ENCODE measurements at regions not wholly inside any gene's neighbourhood (a gene's known extent, or its start where the extent isn't known, plus 50 kb on each side); places are given as distances from the start of the nearest gene placed in this dataset.

DNA sequence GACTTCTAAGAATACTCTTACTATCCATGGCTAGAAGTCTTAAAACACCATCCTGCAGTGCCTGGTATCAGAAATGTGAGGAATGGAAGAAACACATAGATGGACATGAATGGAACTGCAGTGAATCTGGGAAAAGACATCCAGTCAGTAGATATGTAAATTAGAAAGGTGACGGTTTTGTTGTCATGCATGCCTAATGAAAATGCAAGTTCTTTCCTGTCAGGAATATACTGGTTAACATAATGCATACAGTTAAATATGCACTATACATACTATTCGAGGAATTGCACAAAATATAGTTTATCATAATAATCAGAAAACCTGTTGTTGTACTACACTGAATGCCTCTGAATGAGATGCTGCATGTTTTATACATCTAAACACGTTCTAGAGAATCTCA lies 190.6 kb upstream of the ITGA4 start (continued):
- no peak for TF ChIP-seq ISL2 (CRISPR knock-in tag; IDR thresholded peaks at IDR 0.05)
- TF ChIP-seq, protein P1, sequence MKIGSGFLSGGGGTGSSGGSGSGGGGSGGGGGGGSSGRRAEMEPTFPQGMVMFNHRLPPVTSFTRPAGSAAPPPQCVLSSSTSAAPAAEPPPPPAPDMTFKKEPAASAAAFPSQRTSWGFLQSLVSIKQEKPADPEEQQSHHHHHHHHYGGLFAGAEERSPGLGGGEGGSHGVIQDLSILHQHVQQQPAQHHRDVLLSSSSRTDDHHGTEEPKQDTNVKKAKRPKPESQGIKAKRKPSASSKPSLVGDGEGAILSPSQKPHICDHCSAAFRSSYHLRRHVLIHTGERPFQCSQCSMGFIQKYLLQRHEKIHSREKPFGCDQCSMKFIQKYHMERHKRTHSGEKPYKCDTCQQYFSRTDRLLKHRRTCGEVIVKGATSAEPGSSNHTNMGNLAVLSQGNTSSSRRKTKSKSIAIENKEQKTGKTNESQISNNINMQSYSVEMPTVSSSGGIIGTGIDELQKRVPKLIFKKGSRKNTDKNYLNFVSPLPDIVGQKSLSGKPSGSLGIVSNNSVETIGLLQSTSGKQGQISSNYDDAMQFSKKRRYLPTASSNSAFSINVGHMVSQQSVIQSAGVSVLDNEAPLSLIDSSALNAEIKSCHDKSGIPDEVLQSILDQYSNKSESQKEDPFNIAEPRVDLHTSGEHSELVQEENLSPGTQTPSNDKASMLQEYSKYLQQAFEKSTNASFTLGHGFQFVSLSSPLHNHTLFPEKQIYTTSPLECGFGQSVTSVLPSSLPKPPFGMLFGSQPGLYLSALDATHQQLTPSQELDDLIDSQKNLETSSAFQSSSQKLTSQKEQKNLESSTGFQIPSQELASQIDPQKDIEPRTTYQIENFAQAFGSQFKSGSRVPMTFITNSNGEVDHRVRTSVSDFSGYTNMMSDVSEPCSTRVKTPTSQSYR (CRISPR knock-in tag; IDR thresholded peaks at IDR 0.05; ENCODE audit: borderline replicate concordance): no peak
- TF ChIP-seq ATAD3A (CRISPR knock-in tag; IDR thresholded peaks at IDR 0.05): no peak
- TF ChIP-seq, protein P2, sequence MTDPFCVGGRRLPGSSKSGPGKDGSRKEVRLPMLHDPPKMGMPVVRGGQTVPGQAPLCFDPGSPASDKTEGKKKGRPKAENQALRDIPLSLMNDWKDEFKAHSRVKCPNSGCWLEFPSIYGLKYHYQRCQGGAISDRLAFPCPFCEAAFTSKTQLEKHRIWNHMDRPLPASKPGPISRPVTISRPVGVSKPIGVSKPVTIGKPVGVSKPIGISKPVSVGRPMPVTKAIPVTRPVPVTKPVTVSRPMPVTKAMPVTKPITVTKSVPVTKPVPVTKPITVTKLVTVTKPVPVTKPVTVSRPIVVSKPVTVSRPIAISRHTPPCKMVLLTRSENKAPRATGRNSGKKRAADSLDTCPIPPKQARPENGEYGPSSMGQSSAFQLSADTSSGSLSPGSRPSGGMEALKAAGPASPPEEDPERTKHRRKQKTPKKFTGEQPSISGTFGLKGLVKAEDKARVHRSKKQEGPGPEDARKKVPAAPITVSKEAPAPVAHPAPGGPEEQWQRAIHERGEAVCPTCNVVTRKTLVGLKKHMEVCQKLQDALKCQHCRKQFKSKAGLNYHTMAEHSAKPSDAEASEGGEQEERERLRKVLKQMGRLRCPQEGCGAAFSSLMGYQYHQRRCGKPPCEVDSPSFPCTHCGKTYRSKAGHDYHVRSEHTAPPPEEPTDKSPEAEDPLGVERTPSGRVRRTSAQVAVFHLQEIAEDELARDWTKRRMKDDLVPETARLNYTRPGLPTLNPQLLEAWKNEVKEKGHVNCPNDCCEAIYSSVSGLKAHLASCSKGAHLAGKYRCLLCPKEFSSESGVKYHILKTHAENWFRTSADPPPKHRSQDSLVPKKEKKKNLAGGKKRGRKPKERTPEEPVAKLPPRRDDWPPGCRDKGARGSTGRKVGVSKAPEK (CRISPR knock-in tag; IDR thresholded peaks at IDR 0.05; ENCODE audit: borderline replicate concordance): no peak
- no peak for TF ChIP-seq ZBTB21 (CRISPR knock-in tag; IDR thresholded peaks at IDR 0.05)
- no peak for TF ChIP-seq ATF1 (CRISPR knock-in tag; IDR thresholded peaks at IDR 0.05)

DNA sequence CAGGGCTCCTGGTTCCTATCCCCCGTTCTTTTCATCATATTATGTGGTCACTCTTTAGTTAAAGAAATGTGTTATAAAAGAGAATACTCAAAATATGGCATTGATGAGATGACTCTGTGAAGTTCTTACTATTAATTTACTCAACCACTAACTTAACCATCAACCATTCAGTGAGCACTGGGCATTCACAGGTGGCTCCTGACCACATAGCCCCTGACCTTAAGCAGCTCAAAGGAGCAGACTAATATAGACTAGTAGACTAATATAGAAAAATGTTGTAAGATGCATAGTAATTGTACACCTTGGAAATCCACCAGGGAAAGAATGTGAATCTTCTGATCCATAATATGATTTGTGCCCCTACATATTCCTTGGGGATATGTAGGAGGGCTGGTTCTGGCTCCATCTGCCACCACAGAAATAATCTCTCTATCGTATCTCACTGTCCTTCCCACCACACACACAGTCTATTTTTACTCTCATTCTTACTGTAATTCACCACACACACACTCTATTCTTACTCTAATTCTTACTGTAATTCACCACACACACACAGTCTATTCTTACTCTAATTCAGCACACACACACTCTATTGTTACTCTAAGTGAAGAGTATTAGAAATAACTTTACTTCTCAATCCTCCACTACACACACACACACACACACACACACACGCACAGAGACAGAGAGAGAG lies 188.9 kb upstream of the ITGA4 start:
- Histone ChIP-seq H3K79me2 (ENCODE audit: insufficient read depth, low read length) (no peaks in the 10 kb centered on the region), H3K27ac (ENCODE audit: extremely low read length, insufficient read depth, low read length) (no peak overlapping the region), H3K36me3 (replicated peaks in 1 of 2; ENCODE audit: control insufficient read depth in 1 of 2, insufficient read depth in 2 of 2, low read length in 2 of 2) (no peaks in the 10 kb centered on the region), H3K9me3 (ENCODE audit: low read length) (no peaks in the 10 kb centered on the region), H3K27me3 (ENCODE audit: control insufficient read depth in 1 of 2, insufficient read depth in 2 of 2, low read length in 2 of 2) (no peaks in the 10 kb centered on the region), H2AFZ (ENCODE audit: low read length) (no peak overlapping the region), H3K9ac (ENCODE audit: insufficient read depth, low read depth, low read length) (no peak overlapping the region), H3K4me2 (ENCODE audit: low read depth, low read length) (no peak overlapping the region), H4K20me1 (ENCODE audit: insufficient read depth, low read length) (no peaks in the 10 kb centered on the region), H3K4me1 (ENCODE audit: insufficient read depth, low read length) (no peaks in the 10 kb centered on the region), H3K4me3 (replicated peaks in 1 of 3; ENCODE audit: insufficient read depth in 1 of 3, low read depth in 2 of 3, low read length in 3 of 3) (no peak overlapping the region)
- WGBS (ENCODE audit: low lambda C conversion rate): 2% methylated on average over 3 of the region's 3 CpGs
- in situ Hi-C loops (cut with HindIII; ENCODE audit: extremely low pct_ligation_motif_present, low pct_unique_long_range_greater_than_20kb) (no loop called here), intact Hi-C loops (cut with micrococcal nuclease; ENCODE audit: unreplicated experiment) (no loop called here)
- DNase-seq (ENCODE audit: low spot score): no peak
- no peak for FAIRE-seq
- CTCF ChIA-PET (ENCODE audit: low intra/inter-chr PET ratio, low total read pairs): no interaction called here
- BruUV-seq (replicated peaks): no TSS peak
- no peak for ATAC-seq
- POLR2A ChIA-PET: no interaction called here
- no peak for TF ChIP-seq ZEB1 (IDR thresholded peaks at IDR 0.05; ENCODE audit: insufficient replicate concordance, low read depth)
- TF ChIP-seq HNF4A (CRISPR knock-in tag; IDR thresholded peaks at IDR 0.05): no peak
- no peak for TF ChIP-seq ASH2L (IDR thresholded peaks at IDR 0.05; ENCODE audit: insufficient read length, low read depth, low read length)
- no peak for TF ChIP-seq ZNF501 (CRISPR knock-in tag; IDR thresholded peaks at IDR 0.05)
- TF ChIP-seq ZFY (CRISPR knock-in tag; IDR thresholded peaks at IDR 0.05): no peak
- TF ChIP-seq ZKSCAN1 (IDR thresholded peaks at IDR 0.05; ENCODE audit: low read length): no peak
- TF ChIP-seq ZNF333 (CRISPR knock-in tag; IDR thresholded peaks at IDR 0.05; ENCODE audit: borderline replicate concordance): no peak
- TF ChIP-seq, protein P3, sequence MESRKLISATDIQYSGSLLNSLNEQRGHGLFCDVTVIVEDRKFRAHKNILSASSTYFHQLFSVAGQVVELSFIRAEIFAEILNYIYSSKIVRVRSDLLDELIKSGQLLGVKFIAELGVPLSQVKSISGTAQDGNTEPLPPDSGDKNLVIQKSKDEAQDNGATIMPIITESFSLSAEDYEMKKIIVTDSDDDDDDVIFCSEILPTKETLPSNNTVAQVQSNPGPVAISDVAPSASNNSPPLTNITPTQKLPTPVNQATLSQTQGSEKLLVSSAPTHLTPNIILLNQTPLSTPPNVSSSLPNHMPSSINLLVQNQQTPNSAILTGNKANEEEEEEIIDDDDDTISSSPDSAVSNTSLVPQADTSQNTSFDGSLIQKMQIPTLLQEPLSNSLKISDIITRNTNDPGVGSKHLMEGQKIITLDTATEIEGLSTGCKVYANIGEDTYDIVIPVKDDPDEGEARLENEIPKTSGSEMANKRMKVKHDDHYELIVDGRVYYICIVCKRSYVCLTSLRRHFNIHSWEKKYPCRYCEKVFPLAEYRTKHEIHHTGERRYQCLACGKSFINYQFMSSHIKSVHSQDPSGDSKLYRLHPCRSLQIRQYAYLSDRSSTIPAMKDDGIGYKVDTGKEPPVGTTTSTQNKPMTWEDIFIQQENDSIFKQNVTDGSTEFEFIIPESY (CRISPR knock-in tag; IDR thresholded peaks at IDR 0.05): no peak
- TF ChIP-seq, protein P4, sequence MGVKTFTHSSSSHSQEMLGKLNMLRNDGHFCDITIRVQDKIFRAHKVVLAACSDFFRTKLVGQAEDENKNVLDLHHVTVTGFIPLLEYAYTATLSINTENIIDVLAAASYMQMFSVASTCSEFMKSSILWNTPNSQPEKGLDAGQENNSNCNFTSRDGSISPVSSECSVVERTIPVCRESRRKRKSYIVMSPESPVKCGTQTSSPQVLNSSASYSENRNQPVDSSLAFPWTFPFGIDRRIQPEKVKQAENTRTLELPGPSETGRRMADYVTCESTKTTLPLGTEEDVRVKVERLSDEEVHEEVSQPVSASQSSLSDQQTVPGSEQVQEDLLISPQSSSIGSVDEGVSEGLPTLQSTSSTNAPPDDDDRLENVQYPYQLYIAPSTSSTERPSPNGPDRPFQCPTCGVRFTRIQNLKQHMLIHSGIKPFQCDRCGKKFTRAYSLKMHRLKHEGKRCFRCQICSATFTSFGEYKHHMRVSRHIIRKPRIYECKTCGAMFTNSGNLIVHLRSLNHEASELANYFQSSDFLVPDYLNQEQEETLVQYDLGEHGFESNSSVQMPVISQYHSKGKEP (CRISPR knock-in tag; IDR thresholded peaks at IDR 0.05): no peak

All from HepG2 (cell line).